Spleen (tissue), 11 donors: ENCODE measurements at regions not wholly inside any gene's neighbourhood (a gene's known extent, or its start where the extent isn't known, plus 50 kb on each side); places are given as distances from the start of the nearest gene placed in this dataset.

ENCODE experiments used
- DNase-seq: peaks from one replicate; pipeline ENCODE4 v3.0.0-alpha.2; 2020
- H3K27ac ChIP-seq, 8 donors: fragments of 200-600 bp; sonication (generic) in 7 of 8; 1 replicate in 4 of 8; 2 replicates in 4 of 8; pipeline versions ENCODE4 v1.5.0 to v1.8.0; 2016 to 2021; ENCODE audit warnings: inconsistent platforms in 4 of 8, mild to moderate bottlenecking in 4 of 8, moderate library complexity in 1 of 8
- H3K27me3 ChIP-seq, 7 donors: fragments of 200-600 bp; sonication (generic) in 6 of 7; replicated peaks in 1 of 7; 1 replicate in 4 of 7; 2 replicates in 3 of 7; pipeline versions ENCODE4 v1.5.0 to v1.8.0; 2016 to 2021; ENCODE audit warnings: inconsistent platforms in 3 of 7, mild to moderate bottlenecking in 1 of 7
- H3K36me3 ChIP-seq, 6 donors: fragments of 200-600 bp; sonication (generic) in 5 of 6; 1 replicate in 4 of 6; 2 replicates in 2 of 6; pipeline versions ENCODE4 v1.5.0 to v1.8.0; 2016 to 2021; ENCODE audit warnings: inconsistent platforms in 2 of 6
- H3K4me1 ChIP-seq, 6 donors: fragments of 200-600 bp; sonication (generic) in 5 of 6; 1 replicate in 3 of 6; 2 replicates in 3 of 6; pipeline versions ENCODE4 v1.5.0 to v1.8.0; 2016 to 2021; ENCODE audit warnings: inconsistent platforms in 3 of 6
- H3K4me3 ChIP-seq, 8 donors: fragments of 200-600 bp; sonication (generic) in 7 of 8; 1 replicate in 4 of 8; 2 replicates in 4 of 8; pipeline versions ENCODE4 v1.5.0 to v1.8.0; 2016 to 2021; ENCODE audit warnings: inconsistent platforms in 4 of 8, mild to moderate bottlenecking in 4 of 8, moderate library complexity in 2 of 8
- H3K9me3 ChIP-seq, 8 donors: fragments of 200-600 bp; sonication (generic) in 7 of 8; 1 replicate in 4 of 8; 2 replicates in 4 of 8; pipeline versions ENCODE4 v1.5.0 to v1.8.0; 2016 to 2021; ENCODE audit warnings: inconsistent platforms in 4 of 8
- POLR2A ChIP-seq, 3 donors: fragments of 450-650 bp; IDR thresholded peaks; one replicate each; pipeline ENCODE4 v1.5.1; 2017; ENCODE audit warnings: antibody characterized with exemption in 3 of 3, mild to moderate bottlenecking in 1 of 3
- POLR2AphosphoS5 ChIP-seq, 3 donors: sonication (generic); formaldehyde crosslinking; IDR thresholded peaks; one replicate each; pipeline ENCODE4 v1.5.1; 2017; ENCODE audit warnings: antibody characterized with exemption in 3 of 3
- WGBS, 5 donors: extraction: QIAGEN DNeasy Blood & Tissue Kit in 3 of 5; methylation state at CpG; one replicate each; pipeline versions ENCODE4 v1.1.5 to v1.1.7; 2013 to 2018; 5-methylcytosine and 5-hydroxymethylcytosine counted together
- intact Hi-C: fragments of 100-400 bp; cut with DNase I; formaldehyde crosslinking; loops from one replicate; pipeline ENCODE4 v1.15.0; 2023; ENCODE audit warnings: low total_unique reads
- TF ChIP-seq, protein P1 (sequence below), 11 experiments: fragments of 200-600 bp in 7 of 11; fragments of 450-650 bp in 4 of 11; sonication (generic) in 4 of 11; IDR thresholded peaks in 8 of 11; conservative IDR thresholded peaks in 3 of 11; 1 replicate in 7 of 11; 2 replicates in 4 of 11; pipeline versions ENCODE4 v1.4.0 to v1.8.0; 2016 to 2021; ENCODE audit warnings: antibody characterized with exemption in 11 of 11, inconsistent platforms in 4 of 11, mild to moderate bottlenecking in 1 of 11
- donor health status: healthy with polysubstance abuse.
- donor health status: DM: no; HTN: no; CAD: no; lungs with moderate emphysema.
- donor health status: DM: no; HTN: no; CAD: no.
- donor health status: Bipolar disorder and iron deficiency.
- donor health status: healthy.
- donor health status: DM: no; HTN: no; CAD: no.
- donor health status: DM: yes; HTN: yes; CAD: no.

DNA sequence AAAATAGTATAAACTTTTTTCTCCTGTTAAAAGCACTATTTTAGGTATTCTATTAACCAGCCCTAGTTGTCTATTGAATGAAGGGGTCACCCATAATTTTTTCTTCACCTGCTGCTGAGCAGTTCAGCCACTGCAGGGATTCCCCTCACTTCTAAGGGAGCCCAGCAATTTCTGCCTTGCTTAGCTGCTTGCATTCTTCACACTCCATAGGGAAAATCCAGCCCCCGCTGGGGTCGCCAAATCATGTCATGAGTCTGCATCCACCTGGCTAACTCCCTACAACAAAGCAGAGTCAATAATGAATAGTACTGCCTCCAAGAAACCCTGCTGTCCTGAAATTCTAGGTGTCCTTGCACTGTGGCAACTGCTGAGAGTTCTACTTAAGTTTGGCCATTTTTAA is 886.5 kb downstream of the CDY2B start:
- H3K9me3 ChIP-seq = no peaks in the 10 kb centered on the region
- TF ChIP-seq POLR2A (IDR thresholded peaks at IDR 0.05) (no peak), POLR2AphosphoS5 (IDR thresholded peaks at IDR 0.05) (no peak)
- TF ChIP-seq, protein P1, sequence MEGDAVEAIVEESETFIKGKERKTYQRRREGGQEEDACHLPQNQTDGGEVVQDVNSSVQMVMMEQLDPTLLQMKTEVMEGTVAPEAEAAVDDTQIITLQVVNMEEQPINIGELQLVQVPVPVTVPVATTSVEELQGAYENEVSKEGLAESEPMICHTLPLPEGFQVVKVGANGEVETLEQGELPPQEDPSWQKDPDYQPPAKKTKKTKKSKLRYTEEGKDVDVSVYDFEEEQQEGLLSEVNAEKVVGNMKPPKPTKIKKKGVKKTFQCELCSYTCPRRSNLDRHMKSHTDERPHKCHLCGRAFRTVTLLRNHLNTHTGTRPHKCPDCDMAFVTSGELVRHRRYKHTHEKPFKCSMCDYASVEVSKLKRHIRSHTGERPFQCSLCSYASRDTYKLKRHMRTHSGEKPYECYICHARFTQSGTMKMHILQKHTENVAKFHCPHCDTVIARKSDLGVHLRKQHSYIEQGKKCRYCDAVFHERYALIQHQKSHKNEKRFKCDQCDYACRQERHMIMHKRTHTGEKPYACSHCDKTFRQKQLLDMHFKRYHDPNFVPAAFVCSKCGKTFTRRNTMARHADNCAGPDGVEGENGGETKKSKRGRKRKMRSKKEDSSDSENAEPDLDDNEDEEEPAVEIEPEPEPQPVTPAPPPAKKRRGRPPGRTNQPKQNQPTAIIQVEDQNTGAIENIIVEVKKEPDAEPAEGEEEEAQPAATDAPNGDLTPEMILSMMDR (IDR thresholded peaks at IDR 0.05 in 8 of 11, conservative IDR thresholded peaks at IDR 0.05 in 3 of 11) = no peak
- intact Hi-C loops = no loop called here
- no peak for DNase-seq
- H3K27ac ChIP-seq = no peak overlapping the region
- no peaks in the 10 kb centered on the region for H3K27me3 ChIP-seq
- no peaks in the 10 kb centered on the region for H3K4me1 ChIP-seq
- no peaks in the 10 kb centered on the region for H3K36me3 ChIP-seq
- no peak overlapping the region for H3K4me3 ChIP-seq
- 70 to 96% (median 71%) methylated on average over 2 of the region's 2 CpGs; no CpG with 5 or more reads in 2 of the 5 donors for WGBS, 5 donors

- DNase-seq = no peak
- Histone ChIP-seq H3K9me3 (no peaks in the 10 kb centered on the region), H3K27ac (no peak overlapping the region), H3K27me3 (no peaks in the 10 kb centered on the region), H3K36me3 (no peaks in the 10 kb centered on the region), H3K4me1 (no peaks in the 10 kb centered on the region), H3K4me3 (no peak overlapping the region)
- TF ChIP-seq POLR2A (IDR thresholded peaks at IDR 0.05) (no peak), POLR2AphosphoS5 (IDR thresholded peaks at IDR 0.05) (no peak)
- TF ChIP-seq, protein P1 (IDR thresholded peaks at IDR 0.05 in 8 of 11, conservative IDR thresholded peaks at IDR 0.05 in 3 of 11) = no peak
- WGBS, 5 donors = 76 to 95% (median 80%) methylated on average over 1 of the region's 1 CpG; no CpG with 5 or more reads in 2 of the 5 donors
- intact Hi-C loops = no loop called here
Observed at GRCh38 chrY:16981776-16982175, 898.2 kb downstream of the CDY2B start.

DNA sequence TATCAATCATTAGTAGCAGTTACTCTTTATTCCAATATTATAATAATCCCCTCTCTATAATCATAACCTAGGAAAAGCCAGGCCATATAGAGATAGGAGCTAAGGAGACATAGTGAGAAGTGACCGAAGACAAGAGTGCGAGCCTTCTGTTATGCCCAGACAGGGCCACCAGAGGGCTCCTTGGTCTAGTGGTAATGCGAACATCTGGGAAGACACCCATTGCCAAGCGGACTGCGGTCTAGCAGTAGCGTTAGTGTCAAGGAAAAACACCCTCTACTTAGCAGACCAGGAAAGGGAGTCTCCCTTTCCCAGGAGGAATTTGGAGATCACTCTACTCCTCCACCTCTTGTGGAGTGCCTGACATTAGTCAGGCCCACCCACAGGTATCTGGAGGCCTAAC is 920.9 kb downstream of the CDY2B start:
- no peak for DNase-seq
- no peak overlapping the region for H3K4me3 ChIP-seq
- peaks cover 0 to 5% (median 0%) of the 10 kb centered on the region in 8 donors for H3K9me3 ChIP-seq
- no peaks in the 10 kb centered on the region for H3K4me1 ChIP-seq
- intact Hi-C loops = no loop called here
- no peaks in the 10 kb centered on the region for H3K36me3 ChIP-seq
- no peak overlapping the region for H3K27ac ChIP-seq
- 86 to 97% (median 88%) methylated on average over 6 of the region's 6 CpGs; no CpG with 5 or more reads in 2 of the 5 donors for WGBS, 5 donors
- H3K27me3 ChIP-seq = no peaks in the 10 kb centered on the region
- TF ChIP-seq POLR2A (IDR thresholded peaks at IDR 0.05) = no peak
- TF ChIP-seq POLR2AphosphoS5 (IDR thresholded peaks at IDR 0.05) = no peak
- TF ChIP-seq, protein P1 (IDR thresholded peaks at IDR 0.05 in 8 of 11, conservative IDR thresholded peaks at IDR 0.05 in 3 of 11) = no peak

- no peaks in the 10 kb centered on the region for H3K27me3 ChIP-seq
- no peak overlapping the region for H3K4me3 ChIP-seq
- DNase-seq = no peak
- H3K9me3 ChIP-seq = peaks cover 0 to 16% (median 0%) of the 10 kb centered on the region in 8 donors
- intact Hi-C loops = no loop called here
- no peaks in the 10 kb centered on the region for H3K36me3 ChIP-seq
- H3K27ac ChIP-seq = no peak overlapping the region
- TF ChIP-seq POLR2A (IDR thresholded peaks at IDR 0.05) (no peak), POLR2AphosphoS5 (IDR thresholded peaks at IDR 0.05) (no peak)
- TF ChIP-seq, protein P1 (IDR thresholded peaks at IDR 0.05 in 8 of 11, conservative IDR thresholded peaks at IDR 0.05 in 3 of 11) = no peak
- H3K4me1 ChIP-seq = no peaks in the 10 kb centered on the region
- WGBS, 5 donors = 46 to 83% (median 55%) methylated on average over 1 of the region's 1 CpG; no CpG with 5 or more reads in 2 of the 5 donors
Observed at GRCh38 chrY:16947221-16947620, 932.8 kb downstream of the CDY2B start.
